A673 (cell line): ENCODE measurements at regions not wholly inside any gene's neighbourhood (a gene's known extent, or its start where the extent isn't known, plus 50 kb on each side); places are given as distances from the start of the nearest gene placed in this dataset.

Experiments used
- EZH2 ChIP-seq: fragments of 200-600 bp; sonication (generic); IDR thresholded peaks from 2 replicates; pipeline ENCODE4 v1.6.1; 2017; ENCODE audit warnings: borderline replicate concordance, low read depth, mild to moderate bottlenecking, mixed read lengths, antibody characterized with exemption, low read length; ENCODE audit not compliant: poor library complexity, severe bottlenecking
- TF ChIP-seq, protein P1 (sequence below): fragments of 300-800, 200-600 bp; sonication (generic); conservative IDR thresholded peaks from 2 replicates; pipeline ENCODE4 v1.5.1; 2017; ENCODE audit warnings: low read depth, mild to moderate bottlenecking, antibody characterized with exemption, low read length, moderate library complexity, mixed read lengths

- TF ChIP-seq, protein P1, sequence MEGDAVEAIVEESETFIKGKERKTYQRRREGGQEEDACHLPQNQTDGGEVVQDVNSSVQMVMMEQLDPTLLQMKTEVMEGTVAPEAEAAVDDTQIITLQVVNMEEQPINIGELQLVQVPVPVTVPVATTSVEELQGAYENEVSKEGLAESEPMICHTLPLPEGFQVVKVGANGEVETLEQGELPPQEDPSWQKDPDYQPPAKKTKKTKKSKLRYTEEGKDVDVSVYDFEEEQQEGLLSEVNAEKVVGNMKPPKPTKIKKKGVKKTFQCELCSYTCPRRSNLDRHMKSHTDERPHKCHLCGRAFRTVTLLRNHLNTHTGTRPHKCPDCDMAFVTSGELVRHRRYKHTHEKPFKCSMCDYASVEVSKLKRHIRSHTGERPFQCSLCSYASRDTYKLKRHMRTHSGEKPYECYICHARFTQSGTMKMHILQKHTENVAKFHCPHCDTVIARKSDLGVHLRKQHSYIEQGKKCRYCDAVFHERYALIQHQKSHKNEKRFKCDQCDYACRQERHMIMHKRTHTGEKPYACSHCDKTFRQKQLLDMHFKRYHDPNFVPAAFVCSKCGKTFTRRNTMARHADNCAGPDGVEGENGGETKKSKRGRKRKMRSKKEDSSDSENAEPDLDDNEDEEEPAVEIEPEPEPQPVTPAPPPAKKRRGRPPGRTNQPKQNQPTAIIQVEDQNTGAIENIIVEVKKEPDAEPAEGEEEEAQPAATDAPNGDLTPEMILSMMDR = no peak
- TF ChIP-seq EZH2 = no peak
Measured at GRCh38 chr6:137933696-137934095, 66.6 kb downstream of the TNFAIP3 start.
